ENCODE measurements at regions not wholly inside any gene's neighbourhood (a gene's known extent, or its start where the extent isn't known, plus 50 kb on each side); places are given as distances from the start of the nearest gene placed in this dataset.

DNA sequence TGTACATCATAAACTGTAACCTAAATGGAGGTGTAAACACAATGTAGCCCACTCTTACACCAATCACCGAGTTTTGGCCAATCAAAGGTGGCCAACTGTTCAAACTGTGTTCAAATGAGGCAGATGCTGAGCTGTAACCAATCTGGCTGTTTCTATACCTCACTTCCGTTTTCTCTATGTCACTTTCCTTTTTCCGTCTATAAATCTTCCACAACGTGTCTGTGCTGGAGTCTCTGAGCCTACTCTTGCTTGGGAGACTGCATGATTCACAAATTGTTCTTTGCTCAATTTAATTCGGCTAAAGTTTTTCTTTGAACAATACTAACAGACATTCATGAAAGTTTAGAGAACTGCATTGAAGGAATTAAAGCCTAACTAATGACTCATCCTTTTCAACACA, 547.1 kb upstream of the USP15 start:
- TF ChIP-seq, protein P1, sequence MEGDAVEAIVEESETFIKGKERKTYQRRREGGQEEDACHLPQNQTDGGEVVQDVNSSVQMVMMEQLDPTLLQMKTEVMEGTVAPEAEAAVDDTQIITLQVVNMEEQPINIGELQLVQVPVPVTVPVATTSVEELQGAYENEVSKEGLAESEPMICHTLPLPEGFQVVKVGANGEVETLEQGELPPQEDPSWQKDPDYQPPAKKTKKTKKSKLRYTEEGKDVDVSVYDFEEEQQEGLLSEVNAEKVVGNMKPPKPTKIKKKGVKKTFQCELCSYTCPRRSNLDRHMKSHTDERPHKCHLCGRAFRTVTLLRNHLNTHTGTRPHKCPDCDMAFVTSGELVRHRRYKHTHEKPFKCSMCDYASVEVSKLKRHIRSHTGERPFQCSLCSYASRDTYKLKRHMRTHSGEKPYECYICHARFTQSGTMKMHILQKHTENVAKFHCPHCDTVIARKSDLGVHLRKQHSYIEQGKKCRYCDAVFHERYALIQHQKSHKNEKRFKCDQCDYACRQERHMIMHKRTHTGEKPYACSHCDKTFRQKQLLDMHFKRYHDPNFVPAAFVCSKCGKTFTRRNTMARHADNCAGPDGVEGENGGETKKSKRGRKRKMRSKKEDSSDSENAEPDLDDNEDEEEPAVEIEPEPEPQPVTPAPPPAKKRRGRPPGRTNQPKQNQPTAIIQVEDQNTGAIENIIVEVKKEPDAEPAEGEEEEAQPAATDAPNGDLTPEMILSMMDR (IDR thresholded peaks at IDR 0.05; ENCODE audit: low read depth, low read length, missing input control) = no peak
- no peak for TF ChIP-seq NR2F2 (IDR thresholded peaks at IDR 0.05)
